OCI-LY3 (cell line): ENCODE measurements at regions not wholly inside any gene's neighbourhood (a gene's known extent, or its start where the extent isn't known, plus 50 kb on each side); places are given as distances from the start of the nearest gene placed in this dataset.
"Not testable (repeated sequence)": the region's sequence is repeated elsewhere in the genome, so short reads cannot be mapped to it uniquely, and the experiment has no call there.

Experiments used
- CTCF ChIP-seq: fragments of 200-600, 300-600 bp; sonication (generic); IDR thresholded peaks from 2 replicates; pipeline ENCODE4 v1.5.1; 2014; ENCODE audit warnings: antibody characterized with exemption, low read length, low read depth
- EZH2phosphoT487 ChIP-seq: fragments of 200-600 bp; shearing (Covaris generic); IDR thresholded peaks from 2 replicates; pipeline ENCODE4 v1.6.1; 2018; ENCODE audit warnings: antibody characterized with exemption, mixed run types, low read depth

- not testable (repeated sequence) for TF ChIP-seq CTCF, EZH2phosphoT487
Measured at GRCh38 chr7:131059401-131059800, 268.3 kb upstream of the MKLN1 start.
